Right kidney (tissue), 1 donor: ENCODE measurements at regions not wholly inside any gene's neighbourhood (a gene's known extent, or its start where the extent isn't known, plus 50 kb on each side); places are given as distances from the start of the nearest gene placed in this dataset.

Experiments used
- DNase-seq: peaks from one replicate; pipeline ENCODE4 v3.0.0-alpha.2; 2016

DNA sequence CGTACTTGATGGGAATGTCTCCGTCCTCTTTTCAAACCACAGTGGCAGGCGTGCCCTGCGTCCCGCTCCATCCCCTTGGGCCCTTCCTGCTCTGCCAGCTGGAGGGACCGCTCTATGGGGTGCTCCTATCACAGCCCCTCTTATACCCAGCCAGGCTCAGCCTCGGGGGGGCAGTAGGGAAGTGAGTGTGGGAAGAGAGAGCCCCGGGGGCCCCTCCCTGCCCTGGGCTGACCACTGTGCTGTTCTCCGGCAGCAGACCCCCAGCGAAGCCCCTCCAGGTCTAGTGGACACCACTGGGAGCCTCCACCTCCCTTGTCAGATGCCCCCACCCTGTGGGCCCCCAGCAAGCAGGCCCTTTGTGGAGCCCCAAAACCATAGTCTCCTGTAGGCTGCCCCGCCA, 572.5 kb downstream of the BRD1 start:
- no peak for DNase-seq

DNA sequence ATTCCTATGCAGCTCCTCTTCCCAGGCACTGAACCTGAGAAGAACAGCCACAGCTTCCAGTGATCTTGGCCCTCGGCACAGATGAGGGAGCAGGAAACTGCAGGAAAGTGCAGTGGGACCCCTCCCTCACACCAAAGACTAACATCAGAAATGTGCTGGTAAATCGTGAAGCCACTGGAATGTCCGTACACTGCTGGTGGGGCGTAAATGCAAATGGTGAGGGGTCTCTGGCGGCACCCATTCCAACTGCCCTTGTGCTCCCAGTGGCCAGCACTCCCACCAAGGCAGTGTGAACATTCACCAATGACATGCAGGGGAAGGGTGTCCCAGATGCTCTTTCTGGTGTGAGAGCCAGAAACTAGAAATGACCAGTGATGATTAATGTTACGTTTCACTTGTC, 574.0 kb downstream of the BRD1 start:
- no peak for DNase-seq

DNA sequence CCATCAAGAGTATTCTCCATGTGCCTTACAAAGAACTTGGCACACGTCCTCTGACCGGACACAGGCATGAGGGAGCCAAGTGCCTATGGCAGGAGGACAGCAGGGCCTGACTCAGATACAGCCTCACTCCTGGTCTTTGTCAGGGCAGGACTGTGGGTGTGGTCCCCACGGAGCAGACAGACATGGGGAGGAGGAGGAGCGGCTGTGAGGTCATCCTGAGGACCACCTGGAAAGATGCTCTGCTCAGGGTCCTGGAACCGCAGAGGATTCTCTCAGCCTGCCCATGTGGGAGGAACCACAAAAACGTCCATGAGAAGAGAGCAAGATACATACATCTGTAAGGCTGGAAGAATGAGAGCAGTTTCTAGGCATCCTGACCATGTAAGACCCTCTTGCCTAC, 576.3 kb downstream of the BRD1 start:
- DNase-seq = no peak

DNA sequence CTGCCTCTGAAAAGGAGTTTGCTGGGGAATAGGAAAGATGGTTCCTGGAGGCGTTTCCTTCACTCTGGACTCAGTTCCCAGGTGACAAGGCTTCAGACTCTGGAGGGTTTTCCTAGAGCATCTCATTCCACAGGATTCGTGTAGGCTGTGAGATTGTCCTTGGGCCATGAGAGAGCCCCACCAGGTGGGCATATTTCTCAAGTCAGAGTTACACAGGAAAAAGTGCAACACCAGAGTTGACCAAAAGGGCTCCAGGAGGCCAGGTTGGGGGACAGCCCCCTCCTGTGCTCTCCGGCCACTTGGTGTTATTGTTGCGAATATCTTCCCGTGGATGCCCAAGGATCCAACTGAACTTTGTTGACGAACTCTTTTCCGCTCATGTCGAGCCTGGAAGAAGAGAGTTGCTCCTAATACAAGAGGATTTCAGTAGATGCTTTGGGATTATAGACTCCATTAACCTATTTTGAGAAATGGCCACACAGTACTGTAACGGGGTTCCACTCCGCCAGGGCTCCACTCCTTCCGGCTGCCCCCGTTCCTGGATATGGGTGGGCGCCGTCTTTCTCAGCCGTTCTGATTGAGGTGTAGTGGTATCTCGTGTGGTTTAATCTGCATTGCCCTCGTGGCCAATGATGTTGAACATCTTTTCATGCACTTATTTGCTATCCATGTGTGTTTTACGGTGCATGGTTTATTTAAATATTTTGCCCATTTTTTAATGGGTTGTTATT, 580.3 kb downstream of the BRD1 start:
- DNase-seq = no peak

DNA sequence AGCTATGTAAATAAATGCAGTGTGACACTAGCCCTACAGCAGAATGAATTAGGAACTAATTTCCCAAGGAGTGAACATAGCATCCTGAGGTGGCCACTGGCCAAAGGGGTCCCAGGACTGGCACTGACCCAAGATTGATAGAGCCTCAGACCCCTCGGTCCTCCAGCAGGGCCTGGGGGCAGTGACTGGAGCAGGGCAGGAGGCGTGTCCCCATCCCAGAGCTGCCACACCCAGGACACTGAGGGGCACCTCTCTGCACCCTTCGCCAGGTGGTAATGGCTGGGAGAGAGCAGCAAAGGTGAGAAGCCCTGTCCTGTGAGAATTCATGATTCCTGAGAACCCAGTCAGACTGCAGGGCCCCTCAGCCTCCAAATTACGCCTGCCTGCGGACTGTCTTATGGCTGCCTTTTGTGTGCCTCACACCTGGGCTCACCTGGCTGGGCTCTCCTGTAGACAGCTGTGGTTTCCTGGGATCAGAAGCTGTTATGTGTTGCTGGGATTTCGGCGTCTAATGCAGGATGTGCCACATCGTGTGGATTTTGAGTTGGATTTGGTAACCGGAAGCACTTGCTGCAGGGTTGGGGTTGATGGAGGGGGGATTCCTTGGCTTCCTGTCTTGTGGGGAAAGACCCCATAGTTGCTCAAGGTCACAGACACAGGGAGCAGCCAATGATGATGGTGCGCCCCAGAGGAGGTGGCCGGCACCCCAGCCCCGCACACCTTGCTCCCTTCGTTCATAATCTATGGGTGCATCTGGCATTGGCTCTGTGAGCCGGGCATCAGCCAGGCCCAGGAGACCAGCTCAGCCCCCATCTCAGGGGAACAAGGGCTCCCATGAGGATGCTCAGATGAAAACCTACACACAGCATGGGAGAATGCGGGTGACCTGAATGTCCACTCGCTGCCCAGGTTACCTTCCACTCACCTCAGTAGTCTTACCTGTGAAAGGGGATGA, 582.9 kb downstream of the BRD1 start:
- DNase-seq = no peak

DNA sequence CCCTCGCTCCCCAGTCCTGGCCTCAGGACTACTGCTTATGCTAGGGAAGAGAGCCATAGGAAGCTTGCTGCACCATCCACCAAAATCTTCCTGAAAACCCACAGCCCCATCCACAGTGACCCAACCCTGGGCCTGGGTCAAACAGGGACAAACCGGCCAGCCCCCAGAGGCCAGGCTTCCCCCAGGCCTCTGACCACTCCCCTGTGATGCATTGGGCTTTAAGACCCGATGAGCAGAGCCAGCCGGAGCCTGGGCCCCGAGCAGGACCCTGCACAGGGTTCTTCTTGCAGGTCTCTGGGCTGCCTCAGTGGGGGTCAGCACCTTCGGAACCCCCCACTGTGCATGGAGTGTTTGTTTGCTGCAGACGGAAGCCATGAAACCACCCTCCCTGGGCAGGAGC, 583.7 kb downstream of the BRD1 start:
- DNase-seq = no peak

DNA sequence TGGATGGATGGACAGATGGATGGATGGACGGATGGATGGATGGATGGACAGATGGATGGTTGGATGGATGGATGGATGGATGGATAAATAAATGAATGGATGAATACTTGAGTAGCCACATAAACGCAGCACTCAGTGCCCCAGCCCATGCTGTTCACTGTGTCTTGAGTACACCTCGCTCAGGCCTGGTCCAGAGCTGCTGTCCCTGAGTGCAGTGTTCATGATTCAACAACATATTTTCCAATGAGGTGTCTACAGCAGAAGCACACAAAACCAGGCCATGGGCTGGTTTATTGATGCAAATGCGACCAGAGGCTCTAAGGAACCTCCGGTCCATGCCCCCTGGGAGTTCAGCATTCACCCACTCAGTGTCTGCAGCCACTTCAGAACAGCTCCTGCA, 584.3 kb downstream of the BRD1 start:
- no peak for DNase-seq

DNA sequence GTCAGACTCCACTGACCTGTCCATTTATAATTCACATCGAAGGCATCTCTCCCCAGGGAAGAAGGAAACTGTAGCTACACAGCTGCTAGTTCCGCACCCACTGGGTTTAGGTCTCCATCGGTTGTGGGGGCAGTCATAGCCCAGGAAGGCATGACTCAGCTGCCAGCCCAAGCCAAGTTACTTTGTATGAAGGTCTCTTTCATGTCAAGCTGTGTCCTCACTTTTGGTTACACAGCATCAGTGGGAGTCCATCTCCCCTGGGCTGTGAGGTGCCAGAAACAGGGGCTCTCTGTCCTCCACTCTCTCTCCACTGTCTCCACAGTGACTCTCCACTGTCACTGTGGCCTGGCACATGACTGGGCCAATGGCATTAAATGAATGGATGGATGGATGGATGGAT, 585.2 kb downstream of the BRD1 start:
- DNase-seq = no peak

DNA sequence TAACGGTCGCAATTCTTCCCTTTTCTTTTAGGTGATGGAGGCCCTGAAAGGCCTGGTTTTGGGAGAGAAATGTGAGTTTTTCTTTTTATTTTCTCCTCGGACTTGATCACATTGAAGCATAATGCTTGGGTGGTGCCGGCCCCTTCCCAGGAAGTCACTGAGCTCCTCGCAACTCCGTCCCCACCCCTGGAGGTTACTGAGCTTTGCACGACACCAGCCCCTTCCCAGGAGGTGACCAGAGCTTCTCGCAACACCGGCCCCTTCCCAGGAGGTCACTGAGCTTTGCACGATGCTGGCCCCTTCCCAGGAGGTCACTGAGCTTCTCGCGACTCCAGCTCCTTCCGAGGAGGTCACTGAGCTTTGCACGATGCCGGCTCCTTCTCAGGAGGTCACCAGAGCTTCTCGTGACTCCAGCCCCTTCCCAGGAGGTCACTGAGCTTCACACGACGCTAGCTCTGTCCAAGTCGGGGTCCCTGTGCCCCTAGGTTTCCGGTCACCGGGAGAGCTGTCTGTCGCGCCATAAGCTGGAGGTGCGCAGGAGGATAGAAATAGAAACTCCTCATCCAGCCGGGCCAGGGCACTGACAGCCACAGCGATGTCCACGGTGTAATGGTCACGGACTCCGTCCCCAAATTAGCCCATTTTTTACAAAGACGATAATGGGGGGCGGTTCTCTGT, 586.4 kb downstream of the BRD1 start:
- DNase-seq = no peak

DNA sequence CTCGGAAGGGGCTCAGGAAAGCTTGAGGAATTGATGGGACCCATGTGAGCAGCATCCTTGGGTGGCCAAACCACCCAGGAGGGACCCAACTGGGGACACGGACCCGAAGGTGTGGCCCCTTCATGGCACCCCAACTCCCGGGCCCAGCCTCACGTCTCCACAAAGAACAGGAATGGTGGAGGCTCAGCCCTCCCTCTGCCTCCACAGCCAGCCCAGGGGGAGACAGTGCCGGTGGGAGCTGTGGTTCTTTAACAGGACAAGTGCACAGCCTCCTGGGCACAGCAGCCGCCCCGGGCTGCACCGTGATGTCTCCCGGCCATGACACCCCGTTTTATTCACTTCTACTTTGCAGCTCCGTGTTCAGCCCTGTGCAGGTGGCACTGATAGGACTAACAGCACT, 587.2 kb downstream of the BRD1 start:
- DNase-seq = no peak

DNA sequence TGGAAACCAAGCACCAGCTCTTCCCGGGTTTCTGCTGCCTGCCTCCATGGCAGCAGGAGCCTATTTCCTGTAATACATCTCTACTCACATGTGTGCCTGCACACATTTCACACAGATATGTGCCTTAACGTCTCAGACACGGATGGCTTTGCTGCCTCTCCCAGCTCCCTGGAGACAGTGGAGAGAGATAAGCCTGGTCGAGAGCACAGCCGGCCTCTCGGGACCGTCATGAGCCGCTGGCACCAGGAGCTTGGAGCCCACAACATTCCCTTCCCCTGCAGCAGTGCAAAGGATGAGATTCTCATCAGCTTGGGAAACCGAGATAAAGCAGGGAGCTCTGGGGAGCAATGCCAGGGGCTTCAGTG, 587.7 kb downstream of the BRD1 start:
- DNase-seq = no peak

DNA sequence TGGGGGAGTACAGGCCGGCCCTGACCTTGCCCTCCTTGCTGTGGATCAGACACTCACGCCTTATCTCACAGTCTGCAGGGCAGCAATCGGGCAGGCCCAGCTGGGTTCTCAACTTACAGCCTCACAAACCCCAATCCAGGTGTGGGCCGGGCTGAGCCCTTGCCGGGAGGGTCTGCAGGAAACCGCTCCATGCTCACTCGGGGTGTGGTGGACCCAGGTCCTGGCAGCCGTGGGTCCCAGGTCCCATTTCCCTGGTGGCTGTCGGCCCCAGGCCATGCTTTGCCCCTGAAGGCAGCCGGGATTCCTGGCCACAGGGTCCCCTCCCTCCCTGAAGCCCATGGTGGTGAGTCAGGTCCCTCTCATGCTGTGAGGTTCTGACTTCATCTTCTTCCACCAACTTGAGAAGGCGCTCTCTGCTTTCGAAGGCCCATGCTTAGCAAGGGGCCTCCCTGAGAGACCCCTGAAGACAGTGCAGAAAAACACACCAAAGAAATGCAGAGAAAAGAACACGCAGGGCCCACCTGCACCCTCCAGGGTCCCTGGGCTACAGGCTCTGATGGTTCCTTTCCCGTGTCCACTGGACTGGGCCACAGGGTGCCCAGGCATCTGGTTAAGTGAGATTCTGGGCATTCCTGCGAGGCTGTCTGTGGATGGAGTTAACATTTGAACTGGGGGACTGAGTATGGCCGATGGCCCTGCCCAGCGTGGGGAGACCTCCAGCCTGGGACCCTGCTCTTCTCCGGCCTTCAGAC, 588.2 kb downstream of the BRD1 start:
- DNase-seq = no peak

DNA sequence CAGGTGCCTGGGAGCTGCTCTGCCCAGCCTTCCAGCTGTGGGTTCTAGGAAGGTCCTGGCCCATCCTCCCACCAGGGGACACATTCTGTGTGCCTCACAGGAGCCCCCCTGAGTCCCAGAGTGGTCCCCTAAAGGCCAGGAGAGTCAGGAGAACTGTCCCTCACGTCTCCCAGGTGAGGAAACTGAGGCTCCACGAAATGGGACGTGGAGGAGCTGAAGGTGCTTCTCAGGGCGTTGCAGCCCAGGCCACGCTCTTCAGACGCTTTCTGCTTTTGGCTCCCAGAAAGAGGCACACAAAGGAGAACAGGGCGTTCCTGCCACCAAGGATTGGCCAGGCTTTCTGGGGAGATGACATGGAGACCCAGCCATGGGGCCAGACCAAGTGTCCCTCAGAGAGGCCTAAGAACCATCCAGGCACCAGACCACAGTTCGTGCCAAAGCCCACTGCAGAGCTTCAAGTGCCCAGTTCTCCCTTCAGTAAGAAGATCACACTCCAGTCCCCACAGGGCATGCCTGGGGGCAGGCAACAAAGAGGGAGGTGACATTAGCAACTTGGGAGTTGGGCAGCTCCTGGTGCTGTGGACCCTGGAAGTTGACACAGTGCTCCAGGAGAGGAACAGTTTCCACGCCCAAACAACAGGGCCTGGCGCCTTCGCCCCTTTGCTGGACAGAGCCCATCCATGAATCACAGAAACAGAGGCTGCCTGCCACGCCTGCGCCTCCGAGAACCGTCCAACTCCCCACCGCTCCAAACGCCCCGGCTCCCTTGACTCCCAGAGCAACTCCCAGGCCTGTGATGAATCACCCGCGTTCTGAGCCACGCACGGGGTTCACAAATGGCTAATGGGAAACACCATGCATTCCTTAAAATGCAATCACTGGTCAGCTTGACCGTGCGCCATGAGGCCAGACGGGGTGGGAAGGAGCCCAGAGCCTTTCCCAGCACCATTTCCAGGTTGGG, 589.2 kb downstream of the BRD1 start:
- no peak for DNase-seq

DNA sequence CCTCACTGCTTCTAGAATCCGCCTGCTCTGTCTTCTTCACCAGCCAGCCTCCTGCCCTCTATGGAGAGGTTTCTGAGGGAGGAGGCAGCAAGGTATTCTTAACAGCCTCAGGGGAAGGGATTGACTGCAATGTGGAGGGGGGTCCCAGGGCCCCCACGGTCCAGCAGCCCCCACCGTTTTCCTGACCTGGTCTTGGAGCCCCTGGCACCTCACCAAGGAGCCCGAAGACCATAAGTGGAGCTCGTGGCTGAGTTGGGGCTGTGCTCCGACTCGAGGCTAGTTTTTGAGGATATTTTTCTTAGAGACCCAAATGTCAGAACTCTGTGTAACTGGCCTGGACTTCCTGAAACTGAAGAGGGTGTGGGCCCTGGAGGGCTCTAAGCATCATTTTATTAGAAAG, 590.0 kb downstream of the BRD1 start:
- no peak for DNase-seq

DNA sequence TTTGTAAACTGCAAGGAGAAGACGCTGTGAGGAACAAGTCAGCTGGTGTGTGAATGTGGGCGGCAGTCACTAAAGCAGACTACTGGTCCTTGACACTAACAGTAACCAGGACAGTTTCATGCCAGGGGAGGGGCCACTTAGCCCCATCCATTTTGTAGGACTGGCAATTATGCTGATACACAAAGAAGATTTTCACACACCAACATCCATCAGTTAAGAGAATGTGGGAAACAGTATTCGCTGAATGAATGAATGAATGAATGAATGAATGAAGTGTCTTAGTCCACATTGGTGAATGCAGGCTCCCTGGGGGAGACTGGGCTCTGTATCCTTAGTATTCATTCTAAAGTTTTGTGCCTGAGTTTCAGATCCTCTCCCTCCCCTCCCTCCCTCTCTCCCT, 590.4 kb downstream of the BRD1 start:
- DNase-seq = no peak

DNA sequence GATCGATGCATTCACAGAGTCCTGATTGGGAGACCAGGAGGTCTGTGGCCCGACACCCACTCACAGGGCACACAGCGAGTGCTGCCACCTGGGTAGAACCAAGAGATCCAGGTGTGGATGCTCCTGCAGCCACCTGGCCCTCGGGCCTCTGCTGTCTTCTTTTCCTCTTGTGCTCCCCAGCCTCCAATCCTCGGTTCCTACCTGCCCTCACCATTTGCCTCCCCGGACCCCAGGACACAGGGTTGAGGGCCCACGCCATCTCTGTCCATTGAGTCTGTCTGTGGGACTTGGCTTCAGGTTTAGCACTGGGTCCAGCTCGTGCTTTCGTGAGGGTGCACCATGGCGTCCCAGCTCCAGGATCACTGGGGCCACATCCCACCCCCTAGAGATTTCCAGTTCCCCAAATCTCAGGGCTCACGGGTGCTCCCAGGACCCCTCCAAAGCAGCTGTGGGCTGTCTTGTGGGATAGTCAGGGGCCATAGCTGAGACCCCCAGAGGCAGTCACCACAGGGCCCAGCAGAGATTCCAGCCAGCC, 591.1 kb downstream of the BRD1 start:
- no peak for DNase-seq

DNA sequence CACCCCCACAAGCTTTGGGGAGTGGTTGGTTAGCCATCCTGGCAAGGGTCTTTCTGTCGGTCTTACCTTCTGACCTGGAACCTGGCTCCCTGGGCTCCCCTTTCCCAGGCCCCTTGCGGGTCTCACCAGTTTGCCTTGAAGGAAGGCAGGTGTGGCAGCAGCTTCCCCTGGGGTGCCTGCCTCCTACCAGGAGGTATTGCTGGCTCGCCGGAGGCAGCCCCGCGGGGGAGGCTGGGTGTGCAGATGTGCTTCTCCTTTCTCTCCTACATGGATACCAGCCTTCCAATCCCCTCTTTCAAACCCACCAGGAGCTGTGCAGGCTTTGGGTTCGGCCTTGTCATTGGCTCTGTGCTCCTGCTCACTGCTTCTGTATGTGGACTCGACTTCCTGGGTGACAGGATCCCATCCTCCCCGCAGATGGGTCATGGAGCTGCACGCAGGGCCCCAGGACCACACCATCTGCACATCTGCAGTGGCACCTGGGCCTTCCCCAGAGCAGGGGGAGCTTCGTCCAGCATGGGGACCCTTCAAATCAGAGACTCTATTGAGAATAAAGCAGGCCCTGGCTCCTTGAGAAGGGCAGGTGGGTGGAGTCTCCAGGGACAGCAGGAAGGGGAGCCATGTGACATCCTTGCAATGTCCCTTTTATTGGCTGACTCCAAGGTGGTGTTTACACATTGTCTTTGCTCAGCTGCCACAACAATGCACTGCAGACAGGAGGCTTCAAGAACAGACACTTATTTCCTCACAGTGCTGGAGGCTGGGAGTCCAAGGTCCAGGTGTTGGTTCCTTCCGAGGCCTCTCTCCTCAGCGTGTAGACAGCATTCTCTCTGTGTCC, 592.0 kb downstream of the BRD1 start:
- no peak for DNase-seq

DNA sequence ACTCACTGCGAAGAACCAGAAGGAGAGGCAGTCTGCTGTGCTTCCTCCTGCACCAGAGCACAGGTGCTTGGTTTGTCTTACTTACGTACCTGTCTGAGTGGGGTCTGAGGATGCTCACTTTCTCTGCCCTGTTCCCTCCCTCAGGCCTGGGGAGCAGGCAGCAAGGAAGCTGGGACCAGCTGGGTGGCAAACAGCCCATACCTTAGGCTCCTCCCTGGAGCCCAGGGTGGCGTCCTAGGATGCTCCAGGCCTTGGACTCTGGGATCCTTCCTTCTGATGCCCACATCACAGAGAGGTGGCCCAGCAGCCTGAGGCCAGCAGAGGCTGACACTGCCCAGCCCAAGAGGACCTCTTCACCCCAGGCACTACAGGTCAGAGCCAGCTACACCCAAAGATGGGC, 593.2 kb downstream of the BRD1 start:
- no peak for DNase-seq

DNA sequence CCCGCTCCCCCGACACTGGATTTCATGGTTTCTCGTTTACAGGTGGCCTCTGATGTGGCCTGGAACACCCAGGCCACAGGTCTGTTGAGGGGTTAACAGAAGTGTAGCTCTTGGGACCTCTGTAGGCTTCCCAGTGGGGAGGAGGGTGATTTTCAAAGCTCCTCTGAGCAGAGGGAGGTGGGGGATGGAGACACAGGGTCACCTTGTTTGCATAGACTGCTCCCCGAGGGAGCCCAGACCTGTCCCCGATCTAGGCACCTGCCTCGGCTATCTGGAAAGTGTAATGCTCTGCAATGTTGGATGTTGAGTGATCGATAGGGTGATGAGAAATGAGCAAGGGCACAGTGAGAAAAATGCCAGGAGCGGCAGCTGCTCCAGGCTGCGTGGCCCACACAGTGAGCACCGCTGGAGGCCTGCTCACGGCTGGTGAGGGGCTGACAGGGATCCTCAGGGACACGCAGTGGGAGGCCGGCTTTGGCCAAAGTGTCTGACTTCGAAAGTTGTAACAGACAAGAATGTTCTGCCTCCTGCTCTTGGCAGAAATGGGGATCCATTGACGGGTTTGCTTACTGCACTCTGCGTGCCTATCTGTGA, 594.1 kb downstream of the BRD1 start:
- no peak for DNase-seq
